ENCODE measurements at regions not wholly inside any gene's neighbourhood (a gene's known extent, or its start where the extent isn't known, plus 50 kb on each side); places are given as distances from the start of the nearest gene placed in this dataset.

- TF ChIP-seq CTCF (IDR thresholded peaks at IDR 0.05 in 4 of 5, conservative IDR thresholded peaks at IDR 0.05 in 1 of 5) (no peak), POLR2A (IDR thresholded peaks at IDR 0.05) (no peak)
Observed at GRCh38 chr5:51225789-51226742, 157.2 kb upstream of the ISL1 start.

Measured in gastrocnemius medialis (tissue), 4 donors.